ENCODE measurements at regions not wholly inside any gene's neighbourhood (a gene's known extent, or its start where the extent isn't known, plus 50 kb on each side); places are given as distances from the start of the nearest gene placed in this dataset.

GRCh38 chr1:170864876-170865538 is 70.3 kb upstream of the MROH9 start:
- no peak for TF ChIP-seq CTCF (IDR thresholded peaks at IDR 0.05)
- no peak for TF ChIP-seq POLR2A (IDR thresholded peaks at IDR 0.05)
